ENCODE measurements at regions not wholly inside any gene's neighbourhood (a gene's known extent, or its start where the extent isn't known, plus 50 kb on each side); places are given as distances from the start of the nearest gene placed in this dataset.

GRCh38 chr15:37823601-37824275, 110.7 kb upstream of the TMCO5A start:
- Histone ChIP-seq H3K4me2 (ENCODE audit: low read length) (no peak overlapping the region), H4K20me1 (ENCODE audit: insufficient read depth, low read length) (no peaks in the 10 kb centered on the region), H3K36me3 (ENCODE audit: insufficient read depth, low read length) (no peaks in the 10 kb centered on the region), H3K4me3 (ENCODE audit: low read depth, low read length, poor library complexity, severe bottlenecking) (no peak overlapping the region), H3K27me3 (ENCODE audit: insufficient read depth, low read length) (no peaks in the 10 kb centered on the region), H3K9me3 (ENCODE audit: low read length) (no peaks in the 10 kb centered on the region), H3K9me2 (ENCODE audit: low read depth, low read length) (no peaks in the 10 kb centered on the region), H3K9ac (ENCODE audit: low read length) (no peak overlapping the region), H2AFZ (ENCODE audit: low read length) (no peak overlapping the region), H3K27ac (ENCODE audit: low read depth, low read length, poor library complexity, severe bottlenecking) (no peak overlapping the region), H3K79me2 (ENCODE audit: insufficient read depth, low read length) (no peaks in the 10 kb centered on the region), H3K4me1 (ENCODE audit: insufficient read depth, low read length, severe bottlenecking) (no peaks in the 10 kb centered on the region), H3F3A (ENCODE audit: insufficient read depth, low read length) (no peaks in the 10 kb centered on the region)
- no peak for TF ChIP-seq CTCF (IDR thresholded peaks at IDR 0.05; ENCODE audit: low read length)
- no peak for TF ChIP-seq EZH2 (IDR thresholded peaks at IDR 0.05; ENCODE audit: borderline replicate concordance, low read length)

GRCh38 chr15:37824717-37825382, 109.6 kb upstream of the TMCO5A start:
- no peaks in the 10 kb centered on the region for H3K4me1 ChIP-seq (ENCODE audit: insufficient read depth, low read length, severe bottlenecking)
- H3K4me2 ChIP-seq (ENCODE audit: low read length) = no peak overlapping the region
- H3K27me3 ChIP-seq (ENCODE audit: insufficient read depth, low read length) = no peaks in the 10 kb centered on the region
- no peak overlapping the region for H3K27ac ChIP-seq (ENCODE audit: low read depth, low read length, poor library complexity, severe bottlenecking)
- H3K4me3 ChIP-seq (ENCODE audit: low read depth, low read length, poor library complexity, severe bottlenecking) = no peak overlapping the region
- no peaks in the 10 kb centered on the region for H3K9me2 ChIP-seq (ENCODE audit: low read depth, low read length)
- H3K79me2 ChIP-seq (ENCODE audit: insufficient read depth, low read length) = no peaks in the 10 kb centered on the region
- no peaks in the 10 kb centered on the region for H3F3A ChIP-seq (ENCODE audit: insufficient read depth, low read length)
- H3K9me3 ChIP-seq (ENCODE audit: low read length) = no peaks in the 10 kb centered on the region
- no peaks in the 10 kb centered on the region for H3K36me3 ChIP-seq (ENCODE audit: insufficient read depth, low read length)
- H2AFZ ChIP-seq (ENCODE audit: low read length) = no peak overlapping the region
- TF ChIP-seq CTCF (IDR thresholded peaks at IDR 0.05; ENCODE audit: low read length) (no peak), EZH2 (IDR thresholded peaks at IDR 0.05; ENCODE audit: borderline replicate concordance, low read length) (no peak)
- no peaks in the 10 kb centered on the region for H4K20me1 ChIP-seq (ENCODE audit: insufficient read depth, low read length)
- H3K9ac ChIP-seq (ENCODE audit: low read length) = no peak overlapping the region

GRCh38 chr15:37837276-37837675, 97.2 kb upstream of the TMCO5A start:
- Histone ChIP-seq H3K4me1 (ENCODE audit: insufficient read depth, low read length, severe bottlenecking) (no peaks in the 10 kb centered on the region), H3K9me2 (ENCODE audit: low read depth, low read length) (no peaks in the 10 kb centered on the region), H4K20me1 (ENCODE audit: insufficient read depth, low read length) (no peaks in the 10 kb centered on the region), H3K27me3 (ENCODE audit: insufficient read depth, low read length) (no peaks in the 10 kb centered on the region), H3K9ac (ENCODE audit: low read length) (no peak overlapping the region), H3K9me3 (ENCODE audit: low read length) (no peaks in the 10 kb centered on the region), H2AFZ (ENCODE audit: low read length) (no peak overlapping the region), H3F3A (ENCODE audit: insufficient read depth, low read length) (no peaks in the 10 kb centered on the region), H3K79me2 (ENCODE audit: insufficient read depth, low read length) (no peaks in the 10 kb centered on the region), H3K4me2 (ENCODE audit: low read length) (no peak overlapping the region), H3K36me3 (ENCODE audit: insufficient read depth, low read length) (no peaks in the 10 kb centered on the region), H3K4me3 (ENCODE audit: low read depth, low read length, poor library complexity, severe bottlenecking) (no peak overlapping the region), H3K27ac (ENCODE audit: low read depth, low read length, poor library complexity, severe bottlenecking) (no peak overlapping the region)
- TF ChIP-seq CTCF (IDR thresholded peaks at IDR 0.05; ENCODE audit: low read length) (no peak), EZH2 (IDR thresholded peaks at IDR 0.05; ENCODE audit: borderline replicate concordance, low read length) (no peak)
